Cardiac fibroblast (primary cell): ENCODE measurements at regions not wholly inside any gene's neighbourhood (a gene's known extent, or its start where the extent isn't known, plus 50 kb on each side); places are given as distances from the start of the nearest gene placed in this dataset.

Experiments
- DNase-seq, 2 donors: peaks; one replicate each; pipeline versions ENCODE4 v3.0.0 to v3.0.0-alpha.2; 2010; ENCODE audit warnings: low read depth in 2 of 2
- H3K4me3 ChIP-seq, 2 donors: replicated peaks in 1 of 2; 1 replicate in 1 of 2; 2 replicates in 1 of 2; pipeline ENCODE4 v1.5.1; 2011; ENCODE audit warnings: low read depth in 2 of 2, low read length in 2 of 2, mild to moderate bottlenecking in 2 of 2, moderate library complexity in 1 of 2
- TF ChIP-seq, protein P1 (sequence below): IDR thresholded peaks from one replicate; pipeline ENCODE4 v1.5.1; 2011; ENCODE audit warnings: low read depth, mild to moderate bottlenecking, low read length, inconsistent platforms

DNA sequence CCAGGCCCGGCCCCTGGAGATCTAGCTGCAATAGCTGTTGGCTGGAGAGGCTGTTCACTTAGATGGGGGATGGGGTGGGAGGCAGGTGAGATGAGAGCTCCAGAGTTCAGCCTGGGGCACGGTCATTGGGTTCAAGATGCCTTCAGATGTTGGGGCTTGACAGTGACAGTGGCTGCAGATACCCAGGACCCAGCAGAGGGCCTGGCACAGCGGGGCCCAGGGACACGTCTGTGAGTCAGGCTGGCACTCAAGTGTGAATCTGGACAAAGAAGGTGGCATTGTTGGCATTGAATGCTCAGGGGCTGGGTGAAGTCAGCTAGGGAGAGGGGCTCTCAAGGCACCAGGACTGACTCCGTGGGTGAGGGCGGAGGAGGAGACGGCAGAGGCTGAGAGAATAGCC, 328.1 kb downstream of the SEC14L1 start:
- no peak for DNase-seq
- TF ChIP-seq, protein P1, sequence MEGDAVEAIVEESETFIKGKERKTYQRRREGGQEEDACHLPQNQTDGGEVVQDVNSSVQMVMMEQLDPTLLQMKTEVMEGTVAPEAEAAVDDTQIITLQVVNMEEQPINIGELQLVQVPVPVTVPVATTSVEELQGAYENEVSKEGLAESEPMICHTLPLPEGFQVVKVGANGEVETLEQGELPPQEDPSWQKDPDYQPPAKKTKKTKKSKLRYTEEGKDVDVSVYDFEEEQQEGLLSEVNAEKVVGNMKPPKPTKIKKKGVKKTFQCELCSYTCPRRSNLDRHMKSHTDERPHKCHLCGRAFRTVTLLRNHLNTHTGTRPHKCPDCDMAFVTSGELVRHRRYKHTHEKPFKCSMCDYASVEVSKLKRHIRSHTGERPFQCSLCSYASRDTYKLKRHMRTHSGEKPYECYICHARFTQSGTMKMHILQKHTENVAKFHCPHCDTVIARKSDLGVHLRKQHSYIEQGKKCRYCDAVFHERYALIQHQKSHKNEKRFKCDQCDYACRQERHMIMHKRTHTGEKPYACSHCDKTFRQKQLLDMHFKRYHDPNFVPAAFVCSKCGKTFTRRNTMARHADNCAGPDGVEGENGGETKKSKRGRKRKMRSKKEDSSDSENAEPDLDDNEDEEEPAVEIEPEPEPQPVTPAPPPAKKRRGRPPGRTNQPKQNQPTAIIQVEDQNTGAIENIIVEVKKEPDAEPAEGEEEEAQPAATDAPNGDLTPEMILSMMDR = no peak
- no peak overlapping the region for H3K4me3 ChIP-seq

DNA sequence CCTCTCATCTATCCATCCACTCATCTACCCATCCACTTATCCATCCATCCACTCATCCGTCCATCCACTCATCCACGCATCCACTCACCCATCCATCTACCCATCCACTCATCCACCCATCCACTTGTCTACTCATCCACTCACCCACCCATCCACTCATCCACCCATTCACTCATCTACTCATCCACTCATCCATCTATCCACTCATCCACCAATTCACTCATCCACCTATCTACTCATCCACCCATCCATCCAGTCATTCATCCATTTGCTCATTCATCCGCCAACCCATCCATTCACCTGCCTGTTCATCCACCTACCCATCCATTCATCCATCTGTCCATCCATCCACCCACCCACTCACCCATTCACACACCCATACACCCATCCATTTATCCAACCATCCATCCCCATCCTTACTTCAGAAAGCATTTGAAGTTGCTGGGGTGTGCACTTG, 329.6 kb downstream of the SEC14L1 start:
- TF ChIP-seq, protein P1 = no peak
- H3K4me3 ChIP-seq = no peak overlapping the region
- no peak for DNase-seq

DNA sequence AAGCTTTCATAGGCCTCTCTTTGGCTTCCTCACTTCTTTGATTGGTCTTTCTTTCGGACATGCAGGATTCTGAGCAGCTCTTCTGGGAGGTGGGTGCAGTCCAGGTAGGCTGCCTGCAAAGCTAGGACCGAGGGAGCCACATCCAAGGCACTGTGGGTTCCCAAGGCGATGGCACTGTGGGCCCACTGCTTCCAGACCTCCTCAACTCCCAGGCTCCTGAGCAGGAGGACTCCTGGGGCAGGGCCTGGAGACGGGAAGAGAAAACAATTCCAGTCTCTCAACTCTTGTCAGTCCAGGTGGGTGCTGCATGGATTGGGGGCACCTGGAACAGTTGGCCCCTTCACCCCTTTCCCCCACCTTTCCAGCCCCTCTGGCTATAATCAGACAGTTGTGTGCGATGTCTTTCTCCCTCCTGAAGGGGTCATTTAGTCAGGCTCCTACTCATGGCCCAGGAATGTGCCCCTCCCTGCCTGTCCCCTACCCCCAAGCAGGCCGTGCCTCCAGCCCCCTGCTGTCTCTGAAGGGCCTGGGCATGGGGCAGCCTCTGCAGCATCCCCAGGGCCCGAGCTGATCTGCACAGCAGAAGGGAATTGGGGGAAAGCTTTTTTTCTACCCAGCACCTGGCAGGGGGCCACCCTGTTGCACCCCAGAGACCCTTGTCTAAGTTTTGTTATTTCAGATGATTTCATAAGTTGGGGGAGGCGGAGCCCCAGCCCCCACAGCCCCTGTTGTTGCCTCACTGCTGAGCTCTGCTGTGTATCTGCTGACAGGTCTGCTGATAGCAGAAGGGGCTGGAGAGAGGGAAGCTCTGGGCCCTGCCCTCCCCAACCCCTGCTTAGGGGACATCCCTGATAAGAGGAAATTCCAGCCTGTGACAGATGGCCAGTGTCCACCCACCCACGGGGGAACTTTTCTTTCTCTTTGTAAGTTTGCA, 330.3 kb downstream of the SEC14L1 start:
- DNase-seq = peak in 1 of 2 donors; percentile 89
- TF ChIP-seq, protein P1 = no peak
- H3K4me3 ChIP-seq = no peak overlapping the region

DNA sequence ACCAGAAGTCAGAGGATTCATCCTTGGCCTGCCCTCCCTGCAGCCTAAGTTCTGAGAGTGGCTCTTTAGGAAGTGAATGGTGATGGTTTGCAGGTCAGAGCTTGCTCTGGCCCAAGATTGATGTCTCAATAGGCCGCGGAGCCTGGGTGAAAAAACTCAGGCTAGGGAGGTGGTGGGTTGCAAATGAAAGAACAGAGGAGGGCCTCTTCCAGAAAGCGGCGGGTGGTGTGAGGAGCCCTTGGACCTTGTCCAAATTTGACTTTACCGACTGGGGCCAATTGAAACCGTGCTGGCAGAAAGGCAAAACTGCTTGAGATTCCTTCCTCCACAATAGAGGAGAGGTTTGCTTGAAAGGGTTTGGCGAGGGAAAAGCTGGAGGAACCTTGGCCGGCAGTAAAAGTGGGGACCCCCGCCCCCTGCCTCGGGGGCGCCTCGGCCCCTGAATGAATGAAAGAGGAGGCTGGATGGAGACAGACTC, 331.3 kb downstream of the SEC14L1 start:
- H3K4me3 ChIP-seq = no peak overlapping the region
- DNase-seq = peak; percentile 68 to 96
- TF ChIP-seq, protein P1 = no peak

DNA sequence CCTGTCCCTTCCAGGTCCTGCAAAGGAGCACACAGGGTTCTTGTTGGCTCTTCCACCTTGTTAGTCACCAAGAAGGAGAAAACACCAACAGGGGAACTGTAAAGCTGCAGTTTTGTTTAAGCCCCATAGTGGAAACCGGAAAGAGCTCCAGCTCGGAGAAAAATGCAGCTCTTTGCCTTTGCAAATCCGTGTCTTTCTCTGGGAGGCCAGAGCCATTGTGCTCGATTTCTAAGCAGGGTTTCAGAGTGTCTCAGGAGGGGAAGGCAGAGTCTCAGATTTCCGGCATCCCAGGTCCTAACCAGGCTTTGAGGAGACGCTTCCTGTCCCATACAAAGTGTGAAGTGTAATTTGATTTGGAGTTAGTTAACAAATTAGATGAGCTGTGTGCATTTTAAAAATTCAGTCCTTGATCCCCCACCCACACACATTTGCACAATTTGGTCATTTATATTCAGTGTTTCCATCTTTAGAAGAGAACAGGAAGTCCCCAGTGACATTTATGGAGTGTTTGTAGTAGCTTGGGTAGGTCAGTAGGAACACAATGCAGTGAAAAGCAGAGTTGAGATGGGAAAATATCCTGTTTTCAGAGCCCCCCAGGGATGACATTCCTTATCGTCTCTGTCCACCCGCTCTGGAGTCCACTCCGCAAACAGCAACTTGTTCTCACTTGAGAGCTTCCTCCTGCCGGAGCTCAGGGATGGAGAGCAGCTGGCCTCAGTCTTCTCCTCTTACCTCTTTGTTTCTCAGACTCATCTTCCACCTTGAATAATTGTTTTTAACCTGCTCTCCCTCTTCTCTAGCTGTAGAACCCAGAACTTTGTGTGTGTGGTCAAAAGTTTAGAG, 331.9 kb downstream of the SEC14L1 start:
- TF ChIP-seq, protein P1 = no peak
- H3K4me3 ChIP-seq = no peak overlapping the region
- DNase-seq = peak; percentile 61 to 64

DNA sequence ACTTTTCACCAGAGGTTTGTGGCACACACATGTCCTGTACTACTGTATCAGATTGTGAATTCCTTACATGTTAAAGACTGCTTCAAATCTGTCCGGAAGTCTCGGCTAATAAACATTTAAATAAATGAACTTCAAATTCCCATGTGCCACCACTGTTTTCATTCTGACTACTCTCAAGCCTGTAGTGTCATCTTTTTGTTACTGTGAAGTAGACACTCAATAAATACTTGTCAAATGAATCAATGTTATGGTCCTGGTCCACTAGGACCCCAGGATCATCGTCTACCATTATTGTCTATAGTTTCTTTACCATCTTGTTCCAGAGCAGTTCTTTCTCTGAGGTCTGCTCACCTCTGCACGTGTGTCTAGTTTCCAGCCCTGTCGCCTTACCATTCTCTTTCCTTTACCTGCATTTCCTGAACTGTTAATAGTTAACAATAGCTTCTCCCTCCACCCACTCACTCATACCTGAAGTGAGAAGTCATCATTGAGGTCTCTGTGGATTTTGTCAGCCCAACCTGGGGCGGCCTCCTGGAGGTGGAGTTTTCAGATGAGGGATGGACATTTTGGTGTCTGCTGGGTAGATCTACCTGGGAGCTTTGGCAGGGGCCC, 333.0 kb downstream of the SEC14L1 start:
- H3K4me3 ChIP-seq = no peak overlapping the region
- DNase-seq = no peak
- TF ChIP-seq, protein P1 = no peak
